GM23248 (cell line): ENCODE measurements at regions not wholly inside any gene's neighbourhood (a gene's known extent, or its start where the extent isn't known, plus 50 kb on each side); places are given as distances from the start of the nearest gene placed in this dataset.
A peak's percentile ranks its signal among the peaks of the same experiment; 100 is the strongest.
"Not testable (repeated sequence)": the region's sequence is repeated elsewhere in the genome, so short reads cannot be mapped to it uniquely, and the experiment has no call there.

Source experiments
- DNase-seq: peaks from one replicate; pipeline ENCODE4 v3.0.0-alpha.2; 2015
- H2AFZ ChIP-seq: fragments of 200-600 bp; sonication (generic); 2 replicates; pipeline ENCODE4 v1.6.1; 2016; ENCODE audit warnings: antibody characterized with exemption
- H3F3A ChIP-seq: fragments of 200-600 bp; sonication (generic); 2 replicates; pipeline ENCODE4 v1.6.1; 2016; ENCODE audit warnings: mild to moderate bottlenecking, antibody characterized with exemption, mixed run types; ENCODE audit not compliant: insufficient read depth
- H3K27ac ChIP-seq: fragments of 200-600 bp; sonication (generic); 2 replicates; pipeline ENCODE4 v1.5.1; 2016; ENCODE audit warnings: mild to moderate bottlenecking
- H3K27me3 ChIP-seq: fragments of 200-600 bp; sonication (generic); replicated peaks from 2 replicates; pipeline ENCODE4 v1.6.1; 2016; ENCODE audit warnings: mild to moderate bottlenecking; ENCODE audit not compliant: insufficient read depth
- H3K36me3 ChIP-seq: fragments of 200-600 bp; sonication (generic); 2 replicates; pipeline ENCODE4 v1.6.1; 2016; ENCODE audit warnings: low read depth, mild to moderate bottlenecking
- H3K4me1 ChIP-seq: fragments of 200-600 bp; sonication (generic); 2 replicates; pipeline ENCODE4 v1.6.1; 2016; ENCODE audit warnings: mild to moderate bottlenecking; ENCODE audit not compliant: insufficient read depth
- H3K4me2 ChIP-seq: fragments of 200-600 bp; sonication (generic); one replicate; pipeline ENCODE4 v1.6.1; 2016; ENCODE audit warnings: mild to moderate bottlenecking; ENCODE audit not compliant: unreplicated experiment
- H3K4me3 ChIP-seq: fragments of 200-600 bp; sonication (generic); 2 replicates; pipeline ENCODE4 v1.5.1; 2016; ENCODE audit warnings: mild to moderate bottlenecking
- H3K79me2 ChIP-seq: fragments of 200-600 bp; sonication (generic); 2 replicates; pipeline ENCODE4 v1.6.1; 2016; ENCODE audit warnings: mild to moderate bottlenecking; ENCODE audit not compliant: insufficient read depth
- H3K9ac ChIP-seq: fragments of 200-600 bp; sonication (generic); 2 replicates; pipeline ENCODE4 v1.6.1; 2016; ENCODE audit warnings: mild to moderate bottlenecking
- H3K9me2 ChIP-seq: fragments of 200-600 bp; sonication (generic); 2 replicates; pipeline ENCODE4 v1.6.1; 2016; ENCODE audit warnings: mixed run types, mild to moderate bottlenecking, moderate library complexity; ENCODE audit not compliant: insufficient read depth
- H3K9me3 ChIP-seq: fragments of 200-600 bp; sonication (generic); one replicate; pipeline ENCODE4 v1.6.1; 2017; ENCODE audit warnings: low read depth
- H4K20me1 ChIP-seq: fragments of 200-600 bp; sonication (generic); 2 replicates; pipeline ENCODE4 v1.6.0; 2016; ENCODE audit not compliant: insufficient read depth
- EZH2 ChIP-seq: fragments of 200-600 bp; sonication (generic); IDR thresholded peaks from 2 replicates; pipeline ENCODE4 v1.6.1; 2018; ENCODE audit warnings: antibody characterized with exemption, mild to moderate bottlenecking; ENCODE audit not compliant: insufficient read depth, poor library complexity, severe bottlenecking
- EZH2phosphoT487 ChIP-seq: fragments of 200-600 bp; sonication (generic); IDR thresholded peaks from 2 replicates; pipeline ENCODE4 v1.6.1; 2018; ENCODE audit warnings: antibody characterized with exemption, moderate library complexity, mild to moderate bottlenecking, low read depth; ENCODE audit not compliant: insufficient read depth
- WGBS, 2 experiments: methylation state at CpG; one replicate each; pipeline ENCODE4 v1.1.6; 2015 to 2017; ENCODE audit warnings: low lambda C conversion rate in 2 of 2, low coverage in 1 of 2; ENCODE audit errors: missing lambda C conversion rate in 2 of 2; 5-methylcytosine and 5-hydroxymethylcytosine counted together
- in situ Hi-C: fragments of 300-500 bp; cut with MboI; formaldehyde crosslinking; loops from 2 replicates; pipeline ENCODE4 v1.15.0; 2020

- H3K4me3 ChIP-seq = peak overlapping the region; percentile 9; the same call in 1 of the 2 replicates
- peak overlapping the region; percentile 61 for H3K4me2 ChIP-seq
- no peaks in the 10 kb centered on the region for H3K9me2 ChIP-seq
- H3K4me1 ChIP-seq = peaks cover 11% of the 10 kb centered on the region
- peaks cover 11% of the 10 kb centered on the region for H3F3A ChIP-seq
- no peak overlapping the region; the same call in 1 of the 2 replicates for H2AFZ ChIP-seq
- 1 to 2% methylated on average over 6 of the region's 6 CpGs for WGBS, 2 experiments
- peak overlapping the region; percentile 24 for H3K27ac ChIP-seq
- H3K36me3 ChIP-seq = no peaks in the 10 kb centered on the region
- no peaks in the 10 kb centered on the region for H3K79me2 ChIP-seq
- no peak overlapping the region for H3K9ac ChIP-seq
- peak; percentile 94 for DNase-seq
- H3K9me3 ChIP-seq = no peaks in the 10 kb centered on the region
- no peaks in the 10 kb centered on the region for H4K20me1 ChIP-seq
- TF ChIP-seq EZH2phosphoT487 (0 out of 2 replicates have a peak, but pooled peaks have one; percentile 54), EZH2 (no peak)
- no peaks in the 10 kb centered on the region for H3K27me3 ChIP-seq
- in situ Hi-C loops = no loop called here
Measured at GRCh38 chr11:104772806-104773241, 125.4 kb downstream of the CASP12 start.

GRCh38 chr11:104771763-104772162 lies 126.5 kb downstream of the CASP12 start:
- Histone ChIP-seq H3K27me3 (no peaks in the 10 kb centered on the region), H3K79me2 (no peaks in the 10 kb centered on the region), H3K9me2 (no peaks in the 10 kb centered on the region), H3K4me2 (no peak overlapping the region), H3K4me1 (peaks cover 11% of the 10 kb centered on the region), H4K20me1 (no peaks in the 10 kb centered on the region), H3F3A (peaks cover 11% of the 10 kb centered on the region), H3K9me3 (no peaks in the 10 kb centered on the region), H3K9ac (no peak overlapping the region), H3K36me3 (no peaks in the 10 kb centered on the region), H3K27ac (no peak overlapping the region), H2AFZ (no peak overlapping the region), H3K4me3 (no peak overlapping the region)
- TF ChIP-seq EZH2phosphoT487 (no peak), EZH2 (no peak)
- 87 to 95% methylated on average over 3 of the region's 3 CpGs for WGBS, 2 experiments
- in situ Hi-C loops = no loop called here
- DNase-seq = no peak

DNA sequence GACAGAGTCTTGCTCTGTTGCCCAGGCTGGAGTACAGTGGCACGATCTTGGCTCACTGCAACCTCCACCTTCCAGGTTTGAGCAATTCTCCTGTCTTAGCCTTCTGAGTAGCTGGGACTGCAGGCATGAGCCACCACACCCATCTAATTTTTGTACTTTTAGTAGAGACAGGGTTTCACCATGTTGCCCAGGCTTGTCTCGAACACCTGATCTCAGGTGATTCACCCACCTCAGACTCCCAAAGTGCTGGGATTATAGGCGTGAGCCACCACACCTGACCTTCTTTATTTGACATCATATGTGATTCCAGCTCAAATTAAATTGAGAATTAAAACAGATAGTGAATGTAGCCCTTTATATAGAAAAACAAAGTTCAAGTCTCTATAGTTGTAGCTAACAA lies 127.2 kb downstream of the CASP12 start:
- H3K79me2 ChIP-seq, H4K20me1 ChIP-seq, H3K36me3 ChIP-seq, in situ Hi-C loops, DNase-seq, H3K9me3 ChIP-seq, H3K27me3 ChIP-seq, H3K9me2 ChIP-seq, H3K27ac ChIP-seq, H2AFZ ChIP-seq, H3K9ac ChIP-seq, H3K4me2 ChIP-seq, H3K4me3 ChIP-seq: not testable (repeated sequence)
- Histone ChIP-seq H3F3A (peaks cover 11% of the 10 kb centered on the region), H3K4me1 (peaks cover 11% of the 10 kb centered on the region)
- WGBS, 2 experiments = 96 to 99% methylated on average over 2 to 3 of the region's 3 CpGs

GRCh38 chr11:104765401-104766095 lies 132.7 kb downstream of the CASP12 start:
- Histone ChIP-seq H4K20me1 (no peaks in the 10 kb centered on the region), H3K9me3 (no peaks in the 10 kb centered on the region), H3K79me2 (no peaks in the 10 kb centered on the region), H3K9me2 (no peaks in the 10 kb centered on the region), H3K4me2 (no peak overlapping the region), H3K27ac (no peak overlapping the region), H3K27me3 (no peaks in the 10 kb centered on the region), H3K36me3 (no peaks in the 10 kb centered on the region), H3K4me3 (no peak overlapping the region), H3K9ac (no peak overlapping the region), H3K4me1 (no peaks in the 10 kb centered on the region), H3F3A (no peaks in the 10 kb centered on the region), H2AFZ (no peak overlapping the region)
- TF ChIP-seq EZH2 = no peak
- no peak for TF ChIP-seq EZH2phosphoT487
- DNase-seq = peak; percentile 2
- 92 to 95% methylated on average over 8 of the region's 8 CpGs for WGBS, 2 experiments
- in situ Hi-C loops = no loop called here

GRCh38 chr11:104764710-104765045 lies 133.6 kb downstream of the CASP12 start:
- H3K4me1 ChIP-seq = no peaks in the 10 kb centered on the region
- no peak for DNase-seq
- H3K79me2 ChIP-seq = no peaks in the 10 kb centered on the region
- 67 to 73% methylated on average over 1 of the region's 1 CpG for WGBS, 2 experiments
- H2AFZ ChIP-seq = no peak overlapping the region
- H3K27ac ChIP-seq = no peak overlapping the region
- no peaks in the 10 kb centered on the region for H3K36me3 ChIP-seq
- H3K9ac ChIP-seq = no peak overlapping the region
- no peaks in the 10 kb centered on the region for H3K27me3 ChIP-seq
- H3K9me2 ChIP-seq = no peaks in the 10 kb centered on the region
- H3K9me3 ChIP-seq = no peaks in the 10 kb centered on the region
- no peak overlapping the region for H3K4me3 ChIP-seq
- in situ Hi-C loops = no loop called here
- TF ChIP-seq EZH2phosphoT487 (no peak), EZH2 (no peak)
- H4K20me1 ChIP-seq = no peaks in the 10 kb centered on the region
- no peak overlapping the region for H3K4me2 ChIP-seq
- H3F3A ChIP-seq = no peaks in the 10 kb centered on the region
